ENCODE measurements at regions not wholly inside any gene's neighbourhood (a gene's known extent, or its start where the extent isn't known, plus 50 kb on each side); places are given as distances from the start of the nearest gene placed in this dataset.
A peak's percentile ranks its signal among the peaks of the same experiment; 100 is the strongest.
"Not testable (repeated sequence)": the region's sequence is repeated elsewhere in the genome, so short reads cannot be mapped to it uniquely, and the experiment has no call there.

- no peak overlapping the region for H2AFZ ChIP-seq (ENCODE audit: low read length)
- no peak for TF ChIP-seq CTCF (IDR thresholded peaks at IDR 0.05; ENCODE audit: extremely low read depth, low read depth, low read length)
- H3K36me3 ChIP-seq (ENCODE audit: insufficient read depth, low read length) = no peaks in the 10 kb centered on the region
- H3K4me3 ChIP-seq (ENCODE audit: insufficient read depth, low read length) = no peak overlapping the region
- H3K4me2 ChIP-seq (ENCODE audit: insufficient read depth, low read length) = no peak overlapping the region
- no peaks in the 10 kb centered on the region for H3K4me1 ChIP-seq (ENCODE audit: insufficient read depth, low read length)
- no peaks in the 10 kb centered on the region for H3K79me2 ChIP-seq (ENCODE audit: insufficient read depth, low read length)
- no peaks in the 10 kb centered on the region for H3K9me3 ChIP-seq (ENCODE audit: low read depth, low read length)
- no peak for DNase-seq (ENCODE audit: insufficient read length, low spot score, missing footprints)
- no peaks in the 10 kb centered on the region for H4K20me1 ChIP-seq (ENCODE audit: insufficient read depth, low read length)
- H3K27ac ChIP-seq (ENCODE audit: low read depth, low read length) = no peak overlapping the region
- no peaks in the 10 kb centered on the region for H3K27me3 ChIP-seq (ENCODE audit: insufficient read depth, low read length)
Measured at GRCh38 chr4:177803151-177803550, 360.9 kb upstream of the AGA start.

- no peaks in the 10 kb centered on the region for H3K79me2 ChIP-seq (ENCODE audit: insufficient read depth, low read length)
- DNase-seq (ENCODE audit: insufficient read length, low spot score, missing footprints) = peak; percentile 6
- no peaks in the 10 kb centered on the region for H3K9me3 ChIP-seq (ENCODE audit: low read depth, low read length)
- no peak overlapping the region for H2AFZ ChIP-seq (ENCODE audit: low read length)
- no peaks in the 10 kb centered on the region for H3K36me3 ChIP-seq (ENCODE audit: insufficient read depth, low read length)
- H3K27ac ChIP-seq (ENCODE audit: low read depth, low read length) = no peak overlapping the region
- no peak for TF ChIP-seq CTCF (IDR thresholded peaks at IDR 0.05; ENCODE audit: extremely low read depth, low read depth, low read length)
- no peaks in the 10 kb centered on the region for H3K27me3 ChIP-seq (ENCODE audit: insufficient read depth, low read length)
- no peak overlapping the region for H3K4me3 ChIP-seq (ENCODE audit: insufficient read depth, low read length)
- no peaks in the 10 kb centered on the region for H4K20me1 ChIP-seq (ENCODE audit: insufficient read depth, low read length)
- no peaks in the 10 kb centered on the region for H3K4me1 ChIP-seq (ENCODE audit: insufficient read depth, low read length)
- no peak overlapping the region for H3K4me2 ChIP-seq (ENCODE audit: insufficient read depth, low read length)
Measured at GRCh38 chr4:177809791-177810190, 367.6 kb upstream of the AGA start.

- DNase-seq (ENCODE audit: insufficient read length, low spot score, missing footprints) = no peak
- Histone ChIP-seq H3K79me2 (ENCODE audit: insufficient read depth, low read length) (no peaks in the 10 kb centered on the region), H3K9me3 (ENCODE audit: low read depth, low read length) (no peaks in the 10 kb centered on the region), H3K27me3 (ENCODE audit: insufficient read depth, low read length) (no peaks in the 10 kb centered on the region), H3K4me2 (ENCODE audit: insufficient read depth, low read length) (no peak overlapping the region), H2AFZ (ENCODE audit: low read length) (no peak overlapping the region), H3K27ac (ENCODE audit: low read depth, low read length) (no peak overlapping the region), H4K20me1 (ENCODE audit: insufficient read depth, low read length) (no peaks in the 10 kb centered on the region), H3K4me3 (ENCODE audit: insufficient read depth, low read length) (no peak overlapping the region), H3K4me1 (ENCODE audit: insufficient read depth, low read length) (no peaks in the 10 kb centered on the region), H3K36me3 (ENCODE audit: insufficient read depth, low read length) (no peaks in the 10 kb centered on the region)
- TF ChIP-seq CTCF (IDR thresholded peaks at IDR 0.05; ENCODE audit: extremely low read depth, low read depth, low read length) = no peak
Measured at GRCh38 chr4:177810220-177810619, 368.0 kb upstream of the AGA start.

- H3K9me3 ChIP-seq (ENCODE audit: low read depth, low read length); H3K27me3 ChIP-seq (ENCODE audit: insufficient read depth, low read length); DNase-seq (ENCODE audit: insufficient read length, low spot score, missing footprints): not testable (repeated sequence)
Measured at GRCh38 chr4:177818392-177818791, 376.2 kb upstream of the AGA start.

More at GRCh38 chr4:177818392-177818791, 376.2 kb upstream of the AGA start:
- not testable (repeated sequence) for H3K4me1 ChIP-seq (ENCODE audit: insufficient read depth, low read length); H3K79me2 ChIP-seq (ENCODE audit: insufficient read depth, low read length); H3K4me2 ChIP-seq (ENCODE audit: insufficient read depth, low read length); H3K4me3 ChIP-seq (ENCODE audit: insufficient read depth, low read length); H2AFZ ChIP-seq (ENCODE audit: low read length); H3K36me3 ChIP-seq (ENCODE audit: insufficient read depth, low read length); H4K20me1 ChIP-seq (ENCODE audit: insufficient read depth, low read length); H3K27ac ChIP-seq (ENCODE audit: low read depth, low read length)
